Neuron (in vitro differentiated cells): ENCODE measurements at regions not wholly inside any gene's neighbourhood (a gene's known extent, or its start where the extent isn't known, plus 50 kb on each side); places are given as distances from the start of the nearest gene placed in this dataset.
"Not testable (repeated sequence)": the region's sequence is repeated elsewhere in the genome, so short reads cannot be mapped to it uniquely, and the experiment has no call there.

Source experiments
- H2AFZ ChIP-seq: one replicate; pipeline ENCODE4 v1.6.1; 2013; ENCODE audit warnings: low read depth, mild to moderate bottlenecking, inconsistent platforms, low read length, moderate library complexity
- H3K27me3 ChIP-seq: one replicate; pipeline ENCODE4 v1.6.1; 2013; ENCODE audit warnings: low read length; ENCODE audit not compliant: insufficient read depth
- H3K36me3 ChIP-seq: one replicate; pipeline ENCODE4 v1.6.1; 2013; ENCODE audit warnings: low read length; ENCODE audit not compliant: insufficient read depth
- H3K4me1 ChIP-seq: one replicate; pipeline ENCODE4 v1.6.1; 2013; ENCODE audit warnings: low read length; ENCODE audit not compliant: insufficient read depth
- H3K4me3 ChIP-seq: 2 replicates; pipeline ENCODE4 v1.5.1; 2013; ENCODE audit warnings: mild to moderate bottlenecking, low read length, moderate library complexity
- H3K9me3 ChIP-seq: one replicate; pipeline ENCODE4 v1.6.1; 2013; ENCODE audit warnings: low read length

DNA sequence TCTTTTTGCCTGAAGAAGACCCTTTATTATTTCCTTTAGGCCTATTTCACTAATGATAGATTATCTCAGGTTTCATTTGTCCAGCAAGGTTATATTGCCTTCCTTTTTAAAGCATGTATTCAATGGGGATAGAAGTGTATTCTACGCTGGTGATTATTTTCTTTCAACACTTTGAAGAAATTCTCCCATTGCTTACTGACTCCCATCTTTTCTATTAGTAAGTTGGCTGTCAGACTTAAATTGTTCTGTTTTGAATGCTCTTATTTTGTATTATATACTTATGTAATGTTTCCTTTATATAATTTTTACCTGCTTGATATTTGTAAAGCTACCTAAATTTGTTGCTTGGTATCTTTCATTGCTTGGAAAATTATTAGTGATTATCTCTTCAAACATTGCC is 445.1 kb upstream of the RASGRP1 start:
- no peaks in the 10 kb centered on the region for H3K27me3 ChIP-seq
- no peaks in the 10 kb centered on the region for H3K4me1 ChIP-seq
- no peaks in the 10 kb centered on the region for H3K36me3 ChIP-seq
- H3K9me3 ChIP-seq = no peaks in the 10 kb centered on the region
- H3K4me3 ChIP-seq = no peak overlapping the region
- H2AFZ ChIP-seq = no peak overlapping the region

- not testable (repeated sequence) for H2AFZ ChIP-seq, H3K4me3 ChIP-seq, H3K4me1 ChIP-seq, H3K27me3 ChIP-seq, H3K9me3 ChIP-seq, H3K36me3 ChIP-seq
Observed at GRCh38 chr15:39011066-39011465, 446.5 kb upstream of the RASGRP1 start.

DNA sequence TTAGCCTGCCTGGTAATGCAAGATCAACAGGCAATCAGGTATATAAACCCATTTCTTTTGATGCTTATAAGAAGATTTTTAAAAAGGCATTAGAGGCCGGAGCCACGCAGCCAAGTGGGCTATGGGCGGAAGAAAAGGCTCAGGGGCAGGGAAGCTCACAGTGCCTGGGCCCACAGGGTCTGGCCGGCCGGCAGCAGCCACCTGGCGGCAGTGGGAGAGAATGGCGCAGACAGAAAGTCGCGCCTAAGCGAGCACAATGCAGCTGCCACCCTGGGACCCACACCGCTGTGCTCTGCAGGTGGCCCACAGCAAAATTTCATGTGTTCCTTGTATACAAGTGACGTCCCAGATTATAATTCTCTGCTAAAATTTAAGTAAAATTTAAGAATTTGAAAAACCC is 448.6 kb upstream of the RASGRP1 start:
- no peaks in the 10 kb centered on the region for H3K4me1 ChIP-seq
- H3K36me3 ChIP-seq = no peaks in the 10 kb centered on the region
- no peaks in the 10 kb centered on the region for H3K27me3 ChIP-seq
- no peak overlapping the region for H3K4me3 ChIP-seq
- no peak overlapping the region for H2AFZ ChIP-seq
- no peaks in the 10 kb centered on the region for H3K9me3 ChIP-seq

GRCh38 chr15:39014682-39015081 is 450.1 kb upstream of the RASGRP1 start:
- H3K4me1 ChIP-seq = no peaks in the 10 kb centered on the region
- no peak overlapping the region for H3K4me3 ChIP-seq
- H2AFZ ChIP-seq = no peak overlapping the region
- H3K36me3 ChIP-seq = no peaks in the 10 kb centered on the region
- H3K9me3 ChIP-seq = no peaks in the 10 kb centered on the region
- no peaks in the 10 kb centered on the region for H3K27me3 ChIP-seq

- Histone ChIP-seq H2AFZ (no peak overlapping the region), H3K9me3 (no peaks in the 10 kb centered on the region), H3K36me3 (no peaks in the 10 kb centered on the region), H3K4me3 (no peak overlapping the region), H3K27me3 (no peaks in the 10 kb centered on the region), H3K4me1 (no peaks in the 10 kb centered on the region)
Observed at GRCh38 chr15:39016706-39017105, 452.1 kb upstream of the RASGRP1 start.

GRCh38 chr15:39018966-39019365 is 454.4 kb upstream of the RASGRP1 start:
- Histone ChIP-seq H3K4me3 (no peak overlapping the region), H3K9me3 (no peaks in the 10 kb centered on the region), H2AFZ (no peak overlapping the region), H3K4me1 (no peaks in the 10 kb centered on the region), H3K36me3 (no peaks in the 10 kb centered on the region), H3K27me3 (no peaks in the 10 kb centered on the region)

- H3K4me1 ChIP-seq = no peaks in the 10 kb centered on the region
- H3K27me3 ChIP-seq = no peaks in the 10 kb centered on the region
- H3K4me3 ChIP-seq = no peak overlapping the region
- H3K36me3 ChIP-seq = no peaks in the 10 kb centered on the region
- no peaks in the 10 kb centered on the region for H3K9me3 ChIP-seq
- no peak overlapping the region for H2AFZ ChIP-seq
Observed at GRCh38 chr15:39021341-39021740, 456.7 kb upstream of the RASGRP1 start.

DNA sequence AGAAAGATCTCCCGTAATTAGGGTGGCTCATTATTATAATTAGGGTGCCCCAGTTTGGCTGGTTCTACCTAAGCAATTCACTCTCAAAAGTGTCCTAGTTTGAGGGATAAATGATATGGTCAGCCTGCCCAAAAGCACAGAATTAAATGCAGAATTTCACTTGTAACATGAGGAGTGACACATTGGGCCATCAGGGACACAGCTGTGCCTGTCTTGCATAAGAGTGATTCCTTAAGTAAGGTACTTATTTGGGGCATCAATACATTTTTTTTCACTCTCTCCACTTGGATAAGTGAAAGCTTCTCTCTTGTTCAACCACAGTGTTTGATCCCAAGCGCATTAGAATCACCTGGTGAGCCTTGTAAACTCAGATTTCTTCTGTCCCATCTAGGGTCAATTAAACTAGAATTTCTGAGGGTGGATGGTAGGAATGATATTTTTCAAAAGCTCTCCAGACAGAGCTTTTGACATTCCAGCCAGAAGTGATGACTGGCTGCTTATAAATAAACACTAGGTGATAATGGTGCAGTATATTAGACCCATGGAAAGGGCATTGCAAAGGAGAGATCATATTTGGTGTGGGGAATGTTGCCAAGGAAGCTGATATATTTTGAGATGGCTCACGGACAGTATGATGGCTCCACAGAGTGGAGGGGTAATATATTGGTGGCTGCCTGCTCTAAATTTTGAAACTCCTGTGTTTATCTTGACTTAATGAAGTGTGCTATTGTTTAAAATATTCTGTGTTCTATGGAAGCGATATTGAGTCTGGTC is 458.1 kb upstream of the RASGRP1 start:
- H2AFZ ChIP-seq = no peak overlapping the region
- no peaks in the 10 kb centered on the region for H3K9me3 ChIP-seq
- H3K27me3 ChIP-seq = no peaks in the 10 kb centered on the region
- no peaks in the 10 kb centered on the region for H3K36me3 ChIP-seq
- no peaks in the 10 kb centered on the region for H3K4me1 ChIP-seq
- no peak overlapping the region for H3K4me3 ChIP-seq

DNA sequence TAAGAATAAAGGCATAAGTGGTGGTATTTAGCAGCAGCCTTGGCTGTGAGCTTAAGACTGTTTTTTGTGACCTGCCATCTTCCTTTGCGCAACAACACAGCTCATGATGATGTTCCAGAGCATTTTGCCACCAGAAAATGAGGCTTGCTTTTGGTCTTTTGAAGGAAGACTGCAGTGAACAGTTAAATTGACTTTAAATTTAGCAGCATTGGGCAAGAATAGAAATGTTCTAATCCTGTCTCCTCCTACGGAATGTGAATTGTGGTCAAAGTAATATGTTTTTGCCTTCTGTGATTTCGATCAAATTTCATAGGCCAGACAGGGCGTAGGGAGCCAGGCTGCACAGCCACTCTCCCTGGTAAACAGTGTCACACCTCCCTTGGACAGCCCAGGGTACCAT is 460.7 kb upstream of the RASGRP1 start:
- H2AFZ ChIP-seq = no peak overlapping the region
- H3K4me3 ChIP-seq = no peak overlapping the region
- H3K27me3 ChIP-seq = no peaks in the 10 kb centered on the region
- H3K9me3 ChIP-seq = no peaks in the 10 kb centered on the region
- H3K36me3 ChIP-seq = no peaks in the 10 kb centered on the region
- no peaks in the 10 kb centered on the region for H3K4me1 ChIP-seq

DNA sequence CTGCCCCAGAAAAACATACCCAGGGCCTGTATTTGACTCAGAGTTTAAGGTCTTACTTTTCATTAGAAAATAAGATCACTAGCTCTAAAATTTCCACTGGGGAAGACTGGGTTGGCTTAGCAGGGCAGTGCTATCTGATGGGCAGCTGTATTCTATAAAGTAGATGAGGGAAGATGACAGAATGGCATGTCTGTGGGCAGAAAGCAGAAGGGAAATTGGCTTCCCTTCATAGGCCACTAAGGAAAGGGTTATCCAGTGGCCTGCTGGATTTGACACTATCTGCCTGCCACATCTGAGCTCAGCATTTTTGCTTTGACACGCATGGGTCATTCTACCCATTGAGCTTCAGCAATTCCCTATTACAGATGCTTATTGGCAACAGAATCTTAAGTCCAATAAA is 461.3 kb upstream of the RASGRP1 start:
- H3K4me1 ChIP-seq = no peaks in the 10 kb centered on the region
- no peak overlapping the region for H3K4me3 ChIP-seq
- H3K36me3 ChIP-seq = no peaks in the 10 kb centered on the region
- no peak overlapping the region for H2AFZ ChIP-seq
- no peaks in the 10 kb centered on the region for H3K27me3 ChIP-seq
- no peaks in the 10 kb centered on the region for H3K9me3 ChIP-seq

GRCh38 chr15:39028069-39028468 is 463.5 kb upstream of the RASGRP1 start:
- H3K9me3 ChIP-seq = no peaks in the 10 kb centered on the region
- no peaks in the 10 kb centered on the region for H3K4me1 ChIP-seq
- no peaks in the 10 kb centered on the region for H3K36me3 ChIP-seq
- H3K27me3 ChIP-seq = no peaks in the 10 kb centered on the region
- no peak overlapping the region for H2AFZ ChIP-seq
- no peak overlapping the region for H3K4me3 ChIP-seq

DNA sequence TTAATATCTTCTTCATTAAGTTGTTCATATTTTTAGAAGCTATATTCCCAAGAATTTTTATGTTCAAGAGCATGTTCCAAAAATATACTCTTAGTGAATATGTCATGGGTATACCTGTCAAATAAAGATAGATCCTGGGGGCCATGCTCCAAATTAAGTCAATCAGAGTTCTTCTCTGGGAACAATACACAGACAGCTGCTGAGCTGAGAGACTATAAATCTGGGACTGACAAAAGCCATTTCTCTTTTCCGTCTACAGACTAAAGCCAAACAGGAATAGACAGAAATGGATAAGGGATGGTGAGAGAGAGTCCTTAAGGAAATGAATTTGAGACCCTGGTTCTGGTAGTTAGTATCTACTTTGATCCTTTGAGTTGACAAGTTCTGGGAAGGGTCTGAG is 465.1 kb upstream of the RASGRP1 start:
- Histone ChIP-seq H2AFZ (no peak overlapping the region), H3K4me3 (no peak overlapping the region), H3K9me3 (no peaks in the 10 kb centered on the region), H3K27me3 (no peaks in the 10 kb centered on the region), H3K36me3 (no peaks in the 10 kb centered on the region), H3K4me1 (no peaks in the 10 kb centered on the region)

DNA sequence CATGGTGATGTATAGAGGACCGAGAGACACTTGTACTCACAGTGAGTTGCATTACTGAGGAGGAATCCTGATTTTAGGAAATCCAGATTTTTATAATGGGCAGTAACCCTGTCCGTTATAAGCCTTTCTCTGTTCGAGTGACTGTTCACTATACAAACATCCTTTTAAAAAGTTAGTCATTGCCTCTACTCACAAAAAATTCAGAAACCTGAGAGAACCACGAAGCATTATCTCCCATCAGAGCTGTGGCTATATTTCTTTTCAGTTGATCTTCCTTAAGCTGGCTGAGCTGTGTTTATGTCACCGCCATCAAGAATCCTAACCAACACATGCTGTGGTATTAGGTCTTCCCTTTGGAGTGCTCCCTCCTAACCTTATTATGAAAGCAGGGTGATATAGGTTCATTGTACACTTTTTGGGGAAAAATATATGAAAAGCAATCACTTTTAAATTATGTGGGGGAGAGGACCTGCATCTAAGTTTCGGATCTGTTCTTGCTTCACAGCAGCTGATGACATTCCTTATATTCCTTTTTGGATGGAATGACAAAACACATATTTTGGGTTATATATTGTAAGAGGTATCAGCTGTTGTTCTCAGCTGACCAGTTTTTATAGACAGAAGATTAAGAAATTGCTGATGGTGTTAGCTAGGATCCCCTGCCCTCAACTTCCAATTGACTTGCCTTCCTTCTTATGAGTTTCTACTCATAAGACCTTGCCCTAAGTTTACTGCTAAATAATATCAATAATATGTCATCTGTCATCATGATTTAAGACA is 465.9 kb upstream of the RASGRP1 start:
- Histone ChIP-seq H3K4me3 (no peak overlapping the region), H3K36me3 (no peaks in the 10 kb centered on the region), H2AFZ (no peak overlapping the region), H3K4me1 (no peaks in the 10 kb centered on the region), H3K27me3 (no peaks in the 10 kb centered on the region), H3K9me3 (no peaks in the 10 kb centered on the region)
